IMR-90 (cell line): ENCODE measurements at regions not wholly inside any gene's neighbourhood (a gene's known extent, or its start where the extent isn't known, plus 50 kb on each side); places are given as distances from the start of the nearest gene placed in this dataset.

Experiments used
- ATAC-seq: fragments of 200-7000 bp; cut with Tn5 transposase; 2 replicates; pipeline ENCODE4 v1.9.1; 2020; ENCODE audit warnings: low read depth, mild to moderate bottlenecking, moderate library complexity
- BruUV-seq: library from RNA; stranded (reverse); fragments of 400-500 nt; replicated peaks from 2 replicates; lab custom pipeline; 2021; lab: Mats Ljungman, UMichigan
- CTCF ChIA-PET: fragments of 300-600 bp; formaldehyde crosslinking; extraction: SDS; loops from one replicate; lab custom pipeline; 2021; ENCODE audit warnings: antibody characterized with exemption; lab: Yijun Ruan, JAX
- POLR2A ChIA-PET: fragments of 300-600 bp; sonication (Branson Sonifier 250); formaldehyde crosslinking; loops from one replicate; lab custom pipeline; 2022; ENCODE audit warnings: antibody characterized with exemption; ENCODE audit not compliant: unreplicated experiment; lab: Charles Lee
- DNase-seq: peaks from one replicate; pipeline ENCODE4 v3.0.0; 2013
- H2AFZ ChIP-seq: replicated peaks from 2 replicates; pipeline ENCODE3; 2013; ENCODE audit warnings: low read length, mild to moderate bottlenecking; ENCODE audit not compliant: poor library complexity
- H2AK5ac ChIP-seq: 2 replicates; pipeline ENCODE4 v1.6.1; 2013; ENCODE audit warnings: low read depth, low read length, inconsistent platforms
- H2AK9ac ChIP-seq: replicated peaks from 2 replicates; pipeline ENCODE3; 2013; ENCODE audit warnings: mild to moderate bottlenecking, low read depth, low read length, moderate library complexity; ENCODE audit not compliant: poor library complexity
- H2BK120ac ChIP-seq: 2 replicates; pipeline ENCODE4 v1.6.1; 2013; ENCODE audit warnings: low read depth, low read length, inconsistent platforms
- H2BK15ac ChIP-seq: 3 replicates; pipeline ENCODE4 v1.6.1; 2013; ENCODE audit warnings: low read depth, low read length, inconsistent platforms
- H2BK20ac ChIP-seq: 2 replicates; pipeline ENCODE4 v1.6.1; 2013; ENCODE audit warnings: low read depth, mild to moderate bottlenecking, inconsistent platforms, low read length, moderate library complexity
- H2BK5ac ChIP-seq: 2 replicates; pipeline ENCODE4 v1.6.1; 2013; ENCODE audit warnings: mild to moderate bottlenecking, low read depth, low read length, inconsistent platforms; ENCODE audit not compliant: poor library complexity, severe bottlenecking
- H3K14ac ChIP-seq: replicated peaks from 2 replicates; pipeline ENCODE4 v1.6.1; 2013; ENCODE audit warnings: low read depth, low read length, inconsistent platforms
- H3K18ac ChIP-seq: 2 replicates; pipeline ENCODE4 v1.6.1; 2013; ENCODE audit warnings: low read depth, low read length, control low read depth
- H3K23ac ChIP-seq: 2 replicates; pipeline ENCODE4 v1.6.1; 2013; ENCODE audit warnings: low read depth, low read length, inconsistent platforms
- H3K27ac ChIP-seq: 2 replicates; pipeline ENCODE4 v1.5.1; 2013; ENCODE audit warnings: mild to moderate bottlenecking, control low read depth, low read length; ENCODE audit not compliant: insufficient read depth
- H3K27me3 ChIP-seq: 2 replicates; pipeline ENCODE4 v1.6.1; 2013; ENCODE audit warnings: low read length; ENCODE audit not compliant: control insufficient read depth, insufficient read depth
- H3K36me3 ChIP-seq: 2 replicates; pipeline ENCODE4 v1.6.1; 2013; ENCODE audit warnings: low read length, mixed read lengths; ENCODE audit not compliant: control insufficient read depth, insufficient read depth
- H3K4ac ChIP-seq: 2 replicates; pipeline ENCODE4 v1.6.1; 2013; ENCODE audit warnings: low read depth, low read length, inconsistent platforms
- H3K4me1 ChIP-seq: 2 replicates; pipeline ENCODE4 v1.6.1; 2013; ENCODE audit warnings: low read length, mixed read lengths; ENCODE audit not compliant: control insufficient read depth, insufficient read depth
- H3K4me2 ChIP-seq: 2 replicates; pipeline ENCODE4 v1.6.1; 2013; ENCODE audit warnings: low read depth, mild to moderate bottlenecking, control low read depth, low read length, moderate library complexity
- H3K4me3 ChIP-seq: 2 replicates; pipeline ENCODE4 v1.5.1; 2013; ENCODE audit warnings: low read depth, mild to moderate bottlenecking, control low read depth, low read length, moderate library complexity; ENCODE audit not compliant: insufficient read depth
- H3K56ac ChIP-seq: 2 replicates; pipeline ENCODE4 v1.6.1; 2013; ENCODE audit warnings: low read length, inconsistent platforms; ENCODE audit not compliant: insufficient read depth; ENCODE audit errors: extremely low read depth
- H3K79me1 ChIP-seq, 2 experiments: 2 replicates each; pipeline ENCODE4 v1.6.1; 2013; ENCODE audit warnings: low read length in 2 of 2, inconsistent platforms in 1 of 2, low read depth in 1 of 2
- H3K9ac ChIP-seq: 2 replicates; pipeline ENCODE4 v1.6.1; 2013; ENCODE audit warnings: low read depth, low read length, control low read depth
- H3K9me1 ChIP-seq: 2 replicates; pipeline ENCODE4 v1.6.1; 2013; ENCODE audit warnings: low read length, inconsistent platforms; ENCODE audit not compliant: insufficient read depth
- H3K9me3 ChIP-seq: 2 replicates; pipeline ENCODE4 v1.6.1; 2013; ENCODE audit warnings: low read length; ENCODE audit not compliant: control insufficient read depth, insufficient read depth
- H4K20me1 ChIP-seq: 2 replicates; pipeline ENCODE4 v1.6.1; 2013; ENCODE audit warnings: low read length, inconsistent platforms; ENCODE audit not compliant: insufficient read depth
- H4K5ac ChIP-seq: 2 replicates; pipeline ENCODE4 v1.6.1; 2013; ENCODE audit warnings: mild to moderate bottlenecking, low read depth, low read length, control low read depth
- H4K8ac ChIP-seq, 2 experiments: 2 replicates each; pipeline ENCODE4 v1.6.1; 2013; ENCODE audit warnings: low read depth in 2 of 2, low read length in 2 of 2, control low read depth in 1 of 2, inconsistent platforms in 1 of 2
- H4K91ac ChIP-seq: 2 replicates; pipeline ENCODE4 v1.6.1; 2013; ENCODE audit warnings: low read depth, low read length, inconsistent platforms; ENCODE audit not compliant: insufficient read depth
- BHLHE40 ChIP-seq: fragments of 150-350 bp; IDR thresholded peaks from 2 replicates; pipeline ENCODE4 v1.6.1; 2016; ENCODE audit warnings: mild to moderate bottlenecking, low read depth, low read length
- CEBPB ChIP-seq: IDR thresholded peaks from 2 replicates; pipeline ENCODE4 v1.6.1; 2012; ENCODE audit warnings: low read depth, low read length, improper control_type of control experiment
- CHD1 ChIP-seq: IDR thresholded peaks from 2 replicates; pipeline ENCODE4 v1.6.1; 2012; ENCODE audit warnings: low read depth, low read length, improper control_type of control experiment
- FOS ChIP-seq: fragments of 150-350 bp; IDR thresholded peaks from 2 replicates; pipeline ENCODE4 v1.6.1; 2016; ENCODE audit warnings: low read depth, low read length
- MAFK ChIP-seq: IDR thresholded peaks from 2 replicates; pipeline ENCODE4 v1.6.1; 2012; ENCODE audit warnings: low read depth, low read length, improper control_type of control experiment
- MAZ ChIP-seq: IDR thresholded peaks from 2 replicates; pipeline ENCODE4 v1.6.1; 2012; ENCODE audit warnings: low read depth, mild to moderate bottlenecking, low read length, improper control_type of control experiment, moderate library complexity, borderline replicate concordance
- MXI1 ChIP-seq: IDR thresholded peaks from 2 replicates; pipeline ENCODE4 v1.6.1; 2012; ENCODE audit warnings: low read depth, mild to moderate bottlenecking, low read length, moderate library complexity, borderline replicate concordance
- NFE2L2 ChIP-seq: fragments of 150-350 bp; IDR thresholded peaks from 2 replicates; pipeline ENCODE4 v1.6.1; 2016; ENCODE audit warnings: low read depth, mild to moderate bottlenecking, low read length
- POLR2A ChIP-seq: IDR thresholded peaks from 2 replicates; pipeline ENCODE4 v1.6.1; 2012; ENCODE audit warnings: mild to moderate bottlenecking, low read depth, low read length
- RAD21 ChIP-seq: IDR thresholded peaks from 2 replicates; pipeline ENCODE4 v1.6.1; 2012; ENCODE audit warnings: low read length, improper control_type of control experiment
- RCOR1 ChIP-seq: IDR thresholded peaks from 2 replicates; pipeline ENCODE4 v1.6.1; 2012; ENCODE audit warnings: mild to moderate bottlenecking, low read length, improper control_type of control experiment; ENCODE audit not compliant: insufficient replicate concordance
- RFX5 ChIP-seq: IDR thresholded peaks from 2 replicates; pipeline ENCODE4 v1.8.0; 2012; ENCODE audit warnings: low read depth, mild to moderate bottlenecking, low read length, moderate library complexity
- SMC3 ChIP-seq: fragments of 150-350 bp; IDR thresholded peaks from 2 replicates; pipeline ENCODE4 v1.6.1; 2016; ENCODE audit warnings: low read depth, mild to moderate bottlenecking, antibody characterized with exemption, low read length, moderate library complexity
- WGBS, 2 experiments: methylation state at CpG; one replicate each; pipeline versions ENCODE4 v1.1.5 to v1.1.7; 2013; ENCODE audit warnings: missing lambda C conversion rate in 2 of 2; ENCODE audit not compliant: insufficient read length in 1 of 2; ENCODE audit errors: extremely low coverage in 2 of 2; 5-methylcytosine and 5-hydroxymethylcytosine counted together
- dilution Hi-C: fragments of 300-500 bp; cut with HindIII; formaldehyde crosslinking; loops from one replicate; pipeline ENCODE4 v1.14.3; 2018; ENCODE audit warnings: low sequenced_read_pairs; ENCODE audit not compliant: unreplicated experiment
- in situ Hi-C: fragments of 300-500 bp; cut with MboI; formaldehyde crosslinking; loops from 3 replicates; pipeline ENCODE4 v1.14.3; 2019; ENCODE audit warnings: low sequenced_read_pairs, inconsistent platforms, mixed read lengths
- intact Hi-C: fragments of 100-400 bp; cut with micrococcal nuclease; formaldehyde crosslinking; loops from 2 replicates; pipeline ENCODE4 v1.10.0; 2022
- TF ChIP-seq, protein P1 (sequence below): conservative IDR thresholded peaks from 2 replicates; pipeline ENCODE4 v1.5.1; 2012; ENCODE audit warnings: mild to moderate bottlenecking, low read depth, low read length, improper control_type of control experiment
- TF ChIP-seq, protein P2 (sequence below): fragments of 150-350 bp; IDR thresholded peaks from 2 replicates; pipeline ENCODE4 v1.6.1; 2016; ENCODE audit warnings: low read depth, mild to moderate bottlenecking, low read length, moderate library complexity, borderline replicate concordance
- TF ChIP-seq, protein P3 (sequence below): fragments of 150-350 bp; IDR thresholded peaks from 2 replicates; pipeline ENCODE4 v1.6.1; 2017; ENCODE audit warnings: mild to moderate bottlenecking, antibody characterized with exemption, low read length, low read depth

DNA sequence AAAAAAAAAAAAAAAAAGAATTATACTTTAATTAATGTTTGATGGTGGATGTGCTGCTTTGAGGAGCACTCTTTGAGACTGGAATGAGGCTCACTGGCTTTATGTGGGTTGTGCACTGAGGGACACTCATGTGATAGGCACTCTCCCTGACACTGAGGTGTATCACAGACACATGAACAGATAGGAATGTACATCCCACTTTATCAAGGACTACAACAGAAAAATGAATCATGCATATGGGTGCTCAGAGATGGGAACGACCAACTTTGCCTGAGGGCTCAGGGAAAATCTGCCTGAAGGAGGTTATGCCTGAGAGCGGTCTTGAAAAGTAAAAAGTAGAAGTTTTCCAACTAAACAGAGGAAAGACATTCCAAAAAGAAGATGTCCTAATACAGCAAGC lies 97.7 kb upstream of the RBPJ start:
- Histone ChIP-seq H2BK15ac (0 out of 3 replicates have a peak overlapping the region, but pooled peaks have one; percentile 25), H3K56ac (no peak overlapping the region), H3K9me1 (no peaks in the 10 kb centered on the region), H3K4me1 (peaks cover 9% of the 10 kb centered on the region), H4K8ac (no peak overlapping the region; a peak in 1 of 4 replicates), H3K23ac (no peak overlapping the region), H3K14ac (0 out of 2 replicates have a peak overlapping the region, but pooled peaks have one; percentile 40), H4K91ac (peak overlapping the region; percentile 31; the same call in 1 of the 2 replicates), H3K27me3 (no peaks in the 10 kb centered on the region), H2BK20ac (peak overlapping the region; percentile 37; the same call in 1 of the 2 replicates), H3K36me3 (no peaks in the 10 kb centered on the region), H3K79me1 (no peaks in the 10 kb centered on the region), H4K20me1 (no peaks in the 10 kb centered on the region), H2BK5ac (peak overlapping the region; percentile 25), H3K9ac (no peak overlapping the region), H2AFZ (no peak overlapping the region), H3K18ac (peak overlapping the region; percentile 36; the same call in 1 of the 2 replicates), H3K27ac (no peak overlapping the region), H3K4me2 (no peak overlapping the region), H2BK120ac (peak overlapping the region; percentile 71), H2AK5ac (peak overlapping the region; percentile 2; the same call in 1 of the 2 replicates), H2AK9ac (no peak overlapping the region), H3K4me3 (no peak overlapping the region), H3K4ac (peak overlapping the region; percentile 47; the same call in 1 of the 2 replicates), H3K9me3 (no peaks in the 10 kb centered on the region), H4K5ac (no peak overlapping the region)
- POLR2A ChIA-PET, result no interaction called here
- dilution Hi-C loops, result no loop called here
- CTCF ChIA-PET, result interaction anchor here (0.7 kb wide), 1 partner anchor 9 kb away, joined by 3 read pairs; no protein-coding TSS in a partner anchor
- no TSS peak for BruUV-seq
- intact Hi-C loops, result no loop called here
- DNase-seq (peak; percentile 81), ATAC-seq (peak; percentile 38)
- WGBS, 2 experiments, result no CpG with 5 or more reads among the region's 2 CpGs
- TF ChIP-seq, protein P1, sequence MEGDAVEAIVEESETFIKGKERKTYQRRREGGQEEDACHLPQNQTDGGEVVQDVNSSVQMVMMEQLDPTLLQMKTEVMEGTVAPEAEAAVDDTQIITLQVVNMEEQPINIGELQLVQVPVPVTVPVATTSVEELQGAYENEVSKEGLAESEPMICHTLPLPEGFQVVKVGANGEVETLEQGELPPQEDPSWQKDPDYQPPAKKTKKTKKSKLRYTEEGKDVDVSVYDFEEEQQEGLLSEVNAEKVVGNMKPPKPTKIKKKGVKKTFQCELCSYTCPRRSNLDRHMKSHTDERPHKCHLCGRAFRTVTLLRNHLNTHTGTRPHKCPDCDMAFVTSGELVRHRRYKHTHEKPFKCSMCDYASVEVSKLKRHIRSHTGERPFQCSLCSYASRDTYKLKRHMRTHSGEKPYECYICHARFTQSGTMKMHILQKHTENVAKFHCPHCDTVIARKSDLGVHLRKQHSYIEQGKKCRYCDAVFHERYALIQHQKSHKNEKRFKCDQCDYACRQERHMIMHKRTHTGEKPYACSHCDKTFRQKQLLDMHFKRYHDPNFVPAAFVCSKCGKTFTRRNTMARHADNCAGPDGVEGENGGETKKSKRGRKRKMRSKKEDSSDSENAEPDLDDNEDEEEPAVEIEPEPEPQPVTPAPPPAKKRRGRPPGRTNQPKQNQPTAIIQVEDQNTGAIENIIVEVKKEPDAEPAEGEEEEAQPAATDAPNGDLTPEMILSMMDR, result no peak
- TF ChIP-seq, protein P2, sequence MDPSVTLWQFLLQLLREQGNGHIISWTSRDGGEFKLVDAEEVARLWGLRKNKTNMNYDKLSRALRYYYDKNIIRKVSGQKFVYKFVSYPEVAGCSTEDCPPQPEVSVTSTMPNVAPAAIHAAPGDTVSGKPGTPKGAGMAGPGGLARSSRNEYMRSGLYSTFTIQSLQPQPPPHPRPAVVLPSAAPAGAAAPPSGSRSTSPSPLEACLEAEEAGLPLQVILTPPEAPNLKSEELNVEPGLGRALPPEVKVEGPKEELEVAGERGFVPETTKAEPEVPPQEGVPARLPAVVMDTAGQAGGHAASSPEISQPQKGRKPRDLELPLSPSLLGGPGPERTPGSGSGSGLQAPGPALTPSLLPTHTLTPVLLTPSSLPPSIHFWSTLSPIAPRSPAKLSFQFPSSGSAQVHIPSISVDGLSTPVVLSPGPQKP, result no peak
- TF ChIP-seq CEBPB (no peak), BHLHE40 (no peak), MAZ (no peak), RCOR1 (no peak), NFE2L2 (no peak), RFX5 (no peak), SMC3 (no peak), MAFK (no peak), RAD21 (no peak), MXI1 (no peak), CHD1 (no peak), POLR2A (no peak), FOS (no peak)
- TF ChIP-seq, protein P3, sequence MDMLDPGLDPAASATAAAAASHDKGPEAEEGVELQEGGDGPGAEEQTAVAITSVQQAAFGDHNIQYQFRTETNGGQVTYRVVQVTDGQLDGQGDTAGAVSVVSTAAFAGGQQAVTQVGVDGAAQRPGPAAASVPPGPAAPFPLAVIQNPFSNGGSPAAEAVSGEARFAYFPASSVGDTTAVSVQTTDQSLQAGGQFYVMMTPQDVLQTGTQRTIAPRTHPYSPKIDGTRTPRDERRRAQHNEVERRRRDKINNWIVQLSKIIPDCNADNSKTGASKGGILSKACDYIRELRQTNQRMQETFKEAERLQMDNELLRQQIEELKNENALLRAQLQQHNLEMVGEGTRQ, result no peak
- in situ Hi-C loops, result no loop called here
